ENCODE measurements at regions not wholly inside any gene's neighbourhood (a gene's known extent, or its start where the extent isn't known, plus 50 kb on each side); places are given as distances from the start of the nearest gene placed in this dataset.

DNA sequence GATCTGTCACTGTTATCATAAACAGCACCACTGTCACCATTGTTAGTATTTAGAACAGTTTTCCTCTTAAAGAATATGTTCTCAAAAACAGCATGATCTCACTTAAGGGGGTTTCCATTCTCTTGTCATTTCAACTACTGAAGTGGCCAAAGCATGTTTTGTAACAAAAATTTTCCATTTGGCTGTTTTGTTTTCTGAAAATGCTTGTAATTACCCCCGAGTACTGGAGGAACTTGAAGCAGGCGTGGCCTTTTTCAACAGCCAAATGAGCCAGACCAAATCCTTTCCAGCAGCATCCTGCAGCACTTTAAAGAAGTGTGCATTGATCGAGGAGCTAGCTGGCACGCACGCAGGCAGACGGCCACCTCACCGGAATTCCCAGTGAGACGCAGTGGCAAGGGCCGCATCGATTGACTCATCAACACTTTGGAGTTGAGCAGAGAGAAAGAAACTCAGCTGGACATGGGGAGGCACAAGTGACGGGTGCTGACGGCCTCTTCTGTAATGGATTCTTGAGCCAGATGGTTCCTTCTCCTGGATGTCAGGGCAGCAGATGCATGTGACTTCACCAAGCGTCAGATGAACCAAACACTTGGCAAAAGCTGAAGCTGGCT lies 234.3 kb upstream of the IGF1R start:
- TF ChIP-seq ZFP3 (CRISPR knock-in tag; IDR thresholded peaks at IDR 0.05) (no peak), TSHZ2 (CRISPR knock-in tag; IDR thresholded peaks at IDR 0.05) (no peak), ZNF70 (CRISPR knock-in tag; IDR thresholded peaks at IDR 0.05) (no peak), ESRRG (CRISPR knock-in tag; IDR thresholded peaks at IDR 0.05) (no peak)
- TF ChIP-seq, protein P1, sequence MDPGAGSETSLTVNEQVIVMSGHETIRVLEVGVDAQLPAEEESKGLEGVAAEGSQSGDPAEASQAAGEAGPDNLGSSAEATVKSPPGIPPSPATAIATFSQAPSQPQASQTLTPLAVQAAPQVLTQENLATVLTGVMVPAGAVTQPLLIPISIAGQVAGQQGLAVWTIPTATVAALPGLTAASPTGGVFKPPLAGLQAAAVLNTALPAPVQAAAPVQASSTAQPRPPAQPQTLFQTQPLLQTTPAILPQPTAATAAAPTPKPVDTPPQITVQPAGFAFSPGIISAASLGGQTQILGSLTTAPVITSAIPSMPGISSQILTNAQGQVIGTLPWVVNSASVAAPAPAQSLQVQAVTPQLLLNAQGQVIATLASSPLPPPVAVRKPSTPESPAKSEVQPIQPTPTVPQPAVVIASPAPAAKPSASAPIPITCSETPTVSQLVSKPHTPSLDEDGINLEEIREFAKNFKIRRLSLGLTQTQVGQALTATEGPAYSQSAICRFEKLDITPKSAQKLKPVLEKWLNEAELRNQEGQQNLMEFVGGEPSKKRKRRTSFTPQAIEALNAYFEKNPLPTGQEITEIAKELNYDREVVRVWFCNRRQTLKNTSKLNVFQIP (CRISPR knock-in tag; IDR thresholded peaks at IDR 0.05; ENCODE audit: borderline replicate concordance, low read depth), result no peak
- no peak for ATAC-seq

- ATAC-seq, result no peak
- no peak for TF ChIP-seq ZFP3 (CRISPR knock-in tag; IDR thresholded peaks at IDR 0.05)
- TF ChIP-seq, protein P2, sequence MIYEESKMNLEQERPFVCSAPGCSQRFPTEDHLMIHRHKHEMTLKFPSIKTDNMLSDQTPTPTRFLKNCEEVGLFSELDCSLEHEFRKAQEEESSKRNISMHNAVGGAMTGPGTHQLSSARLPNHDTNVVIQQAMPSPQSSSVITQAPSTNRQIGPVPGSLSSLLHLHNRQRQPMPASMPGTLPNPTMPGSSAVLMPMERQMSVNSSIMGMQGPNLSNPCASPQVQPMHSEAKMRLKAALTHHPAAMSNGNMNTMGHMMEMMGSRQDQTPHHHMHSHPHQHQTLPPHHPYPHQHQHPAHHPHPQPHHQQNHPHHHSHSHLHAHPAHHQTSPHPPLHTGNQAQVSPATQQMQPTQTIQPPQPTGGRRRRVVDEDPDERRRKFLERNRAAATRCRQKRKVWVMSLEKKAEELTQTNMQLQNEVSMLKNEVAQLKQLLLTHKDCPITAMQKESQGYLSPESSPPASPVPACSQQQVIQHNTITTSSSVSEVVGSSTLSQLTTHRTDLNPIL (CRISPR knock-in tag; IDR thresholded peaks at IDR 0.05; ENCODE audit: low read depth), result no peak
- no peak for TF ChIP-seq ZNF565 (CRISPR knock-in tag; conservative IDR thresholded peaks at IDR 0.05; ENCODE audit: low read depth)
- TF ChIP-seq ZC3H10 (CRISPR knock-in tag; IDR thresholded peaks at IDR 0.05), result no peak
- TF ChIP-seq BACH2 (CRISPR knock-in tag; IDR thresholded peaks at IDR 0.05; ENCODE audit: borderline replicate concordance), result no peak
- no peak for TF ChIP-seq OSR1 (CRISPR knock-in tag; IDR thresholded peaks at IDR 0.05)
- TF ChIP-seq ZNF70 (CRISPR knock-in tag; IDR thresholded peaks at IDR 0.05), result no peak
- TF ChIP-seq, protein P1 (CRISPR knock-in tag; IDR thresholded peaks at IDR 0.05; ENCODE audit: borderline replicate concordance, low read depth), result no peak
- no peak for TF ChIP-seq CSRNP3 (CRISPR knock-in tag; IDR thresholded peaks at IDR 0.05)
- TF ChIP-seq GLIS3 (CRISPR knock-in tag; IDR thresholded peaks at IDR 0.05), result no peak
- TF ChIP-seq ZFP30 (CRISPR knock-in tag; IDR thresholded peaks at IDR 0.05), result no peak
Measured at GRCh38 chr15:98416222-98416855, 232.0 kb upstream of the IGF1R start.

DNA sequence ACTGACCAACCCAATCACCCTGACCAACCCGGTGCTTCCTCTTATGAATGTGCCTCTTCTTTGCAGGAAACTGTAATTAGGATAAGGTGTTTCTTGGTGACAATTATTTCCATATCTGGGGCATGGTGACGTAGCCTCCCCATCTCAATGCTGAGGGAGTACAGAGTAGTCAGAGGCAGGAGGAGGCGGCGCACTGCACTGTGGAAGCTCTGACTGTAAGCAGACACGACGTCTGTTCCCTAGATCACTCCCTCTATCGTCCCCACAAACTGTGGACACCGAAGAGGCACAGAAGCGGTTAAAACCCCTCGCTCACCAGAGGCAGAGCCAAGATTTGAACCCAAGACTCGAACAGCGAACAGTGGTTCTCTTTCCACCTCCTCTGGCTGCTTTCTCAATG lies 231.0 kb upstream of the IGF1R start:
- TF ChIP-seq CSDC2 (CRISPR knock-in tag; IDR thresholded peaks at IDR 0.05) (no peak), CSRNP3 (CRISPR knock-in tag; IDR thresholded peaks at IDR 0.05) (no peak), ZNF565 (CRISPR knock-in tag; conservative IDR thresholded peaks at IDR 0.05; ENCODE audit: low read depth) (no peak), RARB (CRISPR knock-in tag; IDR thresholded peaks at IDR 0.05) (no peak), ZC3H10 (CRISPR knock-in tag; IDR thresholded peaks at IDR 0.05) (no peak), SNAI2 (CRISPR knock-in tag; IDR thresholded peaks at IDR 0.05) (no peak), ZFP3 (CRISPR knock-in tag; IDR thresholded peaks at IDR 0.05) (no peak)
- TF ChIP-seq, protein P1 (CRISPR knock-in tag; IDR thresholded peaks at IDR 0.05; ENCODE audit: borderline replicate concordance, low read depth), result no peak
- no peak for ATAC-seq
